ENCODE measurements at regions not wholly inside any gene's neighbourhood (a gene's known extent, or its start where the extent isn't known, plus 50 kb on each side); places are given as distances from the start of the nearest gene placed in this dataset.

- TF ChIP-seq EP300 (IDR thresholded peaks at IDR 0.05; ENCODE audit: low read length): no peak
- no peak for TF ChIP-seq TAF1 (IDR thresholded peaks at IDR 0.05; ENCODE audit: control insufficient read depth, extremely low read depth, insufficient read depth, low read length, severe bottlenecking)
- no peak for TF ChIP-seq ZBTB17 (CRISPR knock-in tag; IDR thresholded peaks at IDR 0.05)
- TF ChIP-seq RREB1 (CRISPR knock-in tag; IDR thresholded peaks at IDR 0.05): no peak
- TF ChIP-seq CTCF (IDR thresholded peaks at IDR 0.05 in 2 of 3, conservative IDR thresholded peaks at IDR 0.05 in 1 of 3; ENCODE audit: insufficient read depth in 2 of 3, low read depth in 1 of 3, low read length in 3 of 3): no peak
- TF ChIP-seq MYC (IDR thresholded peaks at IDR 0.05; ENCODE audit: low read depth, low read length): no peak
- TF ChIP-seq MYC (CRISPR knock-in tag; IDR thresholded peaks at IDR 0.05; ENCODE audit: borderline replicate concordance, low read depth): no peak
- no peak for TF ChIP-seq RCOR1 (IDR thresholded peaks at IDR 0.05; ENCODE audit: borderline replicate concordance in 1 of 2, low read depth in 2 of 2, low read length in 2 of 2)
- no peak for TF ChIP-seq E2F5 (CRISPR knock-in tag; IDR thresholded peaks at IDR 0.05)
- TF ChIP-seq ATF7 (IDR thresholded peaks at IDR 0.05): no peak
- TF ChIP-seq IRF2 (CRISPR knock-in tag; IDR thresholded peaks at IDR 0.05): no peak
- TF ChIP-seq E2F1 (CRISPR knock-in tag; IDR thresholded peaks at IDR 0.05): no peak
Measured at GRCh38 chr20:23234311-23235078, 116.1 kb upstream of the NXT1 start.
